NCI-H2029 treated with DMSO at 0.1 percent for 48 hours (cell line): ENCODE measurements at regions not wholly inside any gene's neighbourhood (a gene's known extent, or its start where the extent isn't known, plus 50 kb on each side); places are given as distances from the start of the nearest gene placed in this dataset.
"Not testable (repeated sequence)": the region's sequence is repeated elsewhere in the genome, so short reads cannot be mapped to it uniquely, and the experiment has no call there.

Source experiments
- DNase-seq: peaks from one replicate; lab custom pipeline; 2025; lab: John Stamatoyannopoulos, UW

GRCh38 chr10:8602821-8603220, 548.3 kb downstream of the GATA3 start:
- DNase-seq, result no peak

GRCh38 chr10:8614054-8614565, 559.6 kb downstream of the GATA3 start:
- DNase-seq, result no peak

GRCh38 chr10:8615118-8615517, 560.6 kb downstream of the GATA3 start:
- no peak for DNase-seq

GRCh38 chr10:8616166-8616565, 561.7 kb downstream of the GATA3 start:
- no peak for DNase-seq

- no peak for DNase-seq
These were observed 563.3 kb downstream of the GATA3 start for GRCh38 chr10:8617792-8618191.

GRCh38 chr10:8618834-8619233, 564.3 kb downstream of the GATA3 start:
- no peak for DNase-seq

GRCh38 chr10:8628351-8628750, 573.9 kb downstream of the GATA3 start:
- no peak for DNase-seq

GRCh38 chr10:8633909-8634308, 579.4 kb downstream of the GATA3 start:
- DNase-seq, result no peak

- DNase-seq, result no peak
These were observed 581.9 kb downstream of the GATA3 start for GRCh38 chr10:8636371-8636770.

- DNase-seq, result no peak
These were observed 583.2 kb downstream of the GATA3 start for GRCh38 chr10:8637640-8638039.

GRCh38 chr10:8638088-8638672, 583.7 kb downstream of the GATA3 start:
- DNase-seq, result no peak

- DNase-seq, result no peak
These were observed 585.1 kb downstream of the GATA3 start for GRCh38 chr10:8639486-8640185.

GRCh38 chr10:8640301-8640700, 585.8 kb downstream of the GATA3 start:
- DNase-seq, result no peak

- no peak for DNase-seq
These were observed 586.4 kb downstream of the GATA3 start for GRCh38 chr10:8640878-8641277.

GRCh38 chr10:8656261-8656660, 601.8 kb downstream of the GATA3 start:
- DNase-seq, result no peak

- no peak for DNase-seq
These were observed 605.5 kb downstream of the GATA3 start for GRCh38 chr10:8659982-8660381.

- no peak for DNase-seq
These were observed 607.4 kb downstream of the GATA3 start for GRCh38 chr10:8661886-8662285.

GRCh38 chr10:8663131-8663530, 608.6 kb downstream of the GATA3 start:
- no peak for DNase-seq

- no peak for DNase-seq
These were observed 610.8 kb downstream of the GATA3 start for GRCh38 chr10:8665322-8665721.

GRCh38 chr10:8670461-8670860, 616.0 kb downstream of the GATA3 start:
- no peak for DNase-seq

- DNase-seq, result no peak
These were observed 619.7 kb downstream of the GATA3 start for GRCh38 chr10:8674230-8674629.

GRCh38 chr10:8677642-8678041, 623.2 kb downstream of the GATA3 start:
- no peak for DNase-seq

- DNase-seq, result not testable (repeated sequence)
These were observed 630.4 kb downstream of the GATA3 start for GRCh38 chr10:8684916-8685315.

- no peak for DNase-seq
These were observed 634.4 kb downstream of the GATA3 start for GRCh38 chr10:8688881-8689280.
